ENCODE measurements at regions not wholly inside any gene's neighbourhood (a gene's known extent, or its start where the extent isn't known, plus 50 kb on each side); places are given as distances from the start of the nearest gene placed in this dataset.

DNA sequence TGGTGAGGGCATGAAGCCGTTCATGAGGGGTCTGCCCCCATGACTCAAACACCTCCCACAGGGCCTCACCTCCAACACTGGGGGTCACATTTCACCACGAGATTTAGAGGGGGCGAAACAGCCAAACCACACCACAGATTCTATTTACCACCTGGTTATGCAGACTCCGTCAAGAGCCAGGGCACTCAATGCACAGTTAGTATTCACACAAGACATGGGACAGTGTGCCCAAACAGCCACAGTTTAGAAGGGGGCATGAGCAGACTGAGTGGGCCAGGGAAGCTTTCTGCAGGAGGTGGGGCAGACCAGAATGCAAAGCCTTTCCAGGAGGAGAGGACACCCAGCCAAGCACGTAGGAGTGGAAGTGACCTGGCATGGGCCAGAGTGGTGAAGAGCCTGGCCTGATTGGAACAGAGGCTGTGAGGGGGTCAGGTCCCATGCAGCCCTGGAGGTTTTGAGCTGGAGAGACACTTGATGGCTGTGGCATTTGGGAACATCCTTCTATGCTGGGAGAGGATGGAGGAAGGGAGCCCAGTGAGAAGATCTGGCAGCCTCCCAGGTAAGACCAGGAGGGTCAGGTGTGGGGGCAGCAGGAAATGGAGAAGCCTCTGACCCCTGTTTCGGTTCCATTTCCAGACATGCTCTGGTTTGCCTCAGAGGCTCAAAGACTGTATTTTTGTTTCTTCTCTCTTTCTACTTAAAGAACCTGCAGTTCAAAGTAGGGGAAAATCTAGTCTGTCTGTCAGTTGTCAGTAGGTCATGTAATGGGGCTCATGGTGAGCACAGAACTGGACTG is 199.1 kb upstream of the NCAM1 start:
- TF ChIP-seq, protein P1, sequence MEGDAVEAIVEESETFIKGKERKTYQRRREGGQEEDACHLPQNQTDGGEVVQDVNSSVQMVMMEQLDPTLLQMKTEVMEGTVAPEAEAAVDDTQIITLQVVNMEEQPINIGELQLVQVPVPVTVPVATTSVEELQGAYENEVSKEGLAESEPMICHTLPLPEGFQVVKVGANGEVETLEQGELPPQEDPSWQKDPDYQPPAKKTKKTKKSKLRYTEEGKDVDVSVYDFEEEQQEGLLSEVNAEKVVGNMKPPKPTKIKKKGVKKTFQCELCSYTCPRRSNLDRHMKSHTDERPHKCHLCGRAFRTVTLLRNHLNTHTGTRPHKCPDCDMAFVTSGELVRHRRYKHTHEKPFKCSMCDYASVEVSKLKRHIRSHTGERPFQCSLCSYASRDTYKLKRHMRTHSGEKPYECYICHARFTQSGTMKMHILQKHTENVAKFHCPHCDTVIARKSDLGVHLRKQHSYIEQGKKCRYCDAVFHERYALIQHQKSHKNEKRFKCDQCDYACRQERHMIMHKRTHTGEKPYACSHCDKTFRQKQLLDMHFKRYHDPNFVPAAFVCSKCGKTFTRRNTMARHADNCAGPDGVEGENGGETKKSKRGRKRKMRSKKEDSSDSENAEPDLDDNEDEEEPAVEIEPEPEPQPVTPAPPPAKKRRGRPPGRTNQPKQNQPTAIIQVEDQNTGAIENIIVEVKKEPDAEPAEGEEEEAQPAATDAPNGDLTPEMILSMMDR (IDR thresholded peaks at IDR 0.05), result no peak
- no peak for TF ChIP-seq POLR2A (IDR thresholded peaks at IDR 0.05)
